LoVo (cell line): ENCODE measurements at regions not wholly inside any gene's neighbourhood (a gene's known extent, or its start where the extent isn't known, plus 50 kb on each side); places are given as distances from the start of the nearest gene placed in this dataset.

Experiments used
- DNase-seq: peaks from one replicate; pipeline ENCODE4 v3.0.0-alpha.2; 2016; ENCODE audit warnings: low spot score

DNA sequence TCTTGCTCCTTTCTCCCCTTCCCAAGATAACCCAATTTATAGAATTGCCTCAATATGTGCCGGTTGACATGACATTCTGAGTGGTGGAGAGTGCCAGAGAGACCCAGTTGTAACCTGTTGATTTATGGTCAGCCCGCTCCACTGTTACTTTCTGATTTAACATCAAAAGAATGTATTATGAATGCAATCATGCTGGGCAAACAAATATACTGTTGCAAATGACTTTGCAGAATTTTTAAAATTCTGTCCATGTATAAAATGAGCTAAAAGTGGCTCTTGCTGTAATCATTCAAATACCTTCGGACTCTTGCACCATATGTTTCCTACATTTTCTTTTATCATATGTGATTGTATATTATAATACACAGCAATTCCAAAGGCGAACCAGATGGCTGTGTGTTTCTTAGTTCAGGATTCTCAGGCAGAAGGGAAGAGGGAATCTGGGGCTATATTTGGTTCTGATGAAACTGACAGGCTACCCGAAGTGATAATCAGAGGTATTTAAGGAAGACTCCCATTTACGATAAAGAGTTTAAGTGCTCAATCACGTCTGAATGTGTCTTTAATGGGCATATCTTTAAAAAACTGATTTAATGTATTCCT is 131.7 kb downstream of the CLCN4 start:
- DNase-seq: no peak

- no peak for DNase-seq
Observed at GRCh38 chrX:10296576-10296975, 139.8 kb downstream of the CLCN4 start.

GRCh38 chrX:10310511-10310910 is 153.7 kb downstream of the CLCN4 start:
- no peak for DNase-seq

DNA sequence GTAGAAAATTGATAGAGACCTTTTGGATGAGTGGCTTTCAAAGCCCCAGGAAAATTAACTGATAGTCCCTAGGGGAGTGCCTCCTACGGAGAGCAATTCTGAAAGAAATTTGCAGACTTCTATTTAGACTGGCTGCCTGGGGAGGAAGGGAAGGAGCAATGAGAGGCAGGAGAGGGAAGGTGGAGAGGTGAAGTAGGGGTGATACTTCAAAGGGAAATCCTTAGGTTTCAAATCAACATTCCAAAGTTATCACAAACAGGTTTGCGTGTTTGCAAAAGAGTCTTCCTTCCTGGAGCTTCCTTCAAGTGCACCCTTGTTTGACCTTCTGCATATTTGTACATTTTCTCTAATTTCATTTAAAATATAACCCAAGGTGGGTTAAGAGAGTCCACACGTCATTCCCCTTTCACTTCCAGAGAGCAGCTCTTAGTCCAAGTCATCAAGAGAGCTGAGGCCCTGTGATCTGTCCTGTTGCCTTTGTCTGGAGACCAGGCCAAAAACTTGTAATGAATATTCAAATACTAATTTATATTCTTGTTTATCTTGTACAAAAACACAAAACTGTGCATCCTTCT is 157.8 kb downstream of the CLCN4 start:
- no peak for DNase-seq

GRCh38 chrX:10325611-10326010 is 168.8 kb downstream of the CLCN4 start:
- no peak for DNase-seq

GRCh38 chrX:10326578-10326977 is 169.8 kb downstream of the CLCN4 start:
- DNase-seq: no peak

DNA sequence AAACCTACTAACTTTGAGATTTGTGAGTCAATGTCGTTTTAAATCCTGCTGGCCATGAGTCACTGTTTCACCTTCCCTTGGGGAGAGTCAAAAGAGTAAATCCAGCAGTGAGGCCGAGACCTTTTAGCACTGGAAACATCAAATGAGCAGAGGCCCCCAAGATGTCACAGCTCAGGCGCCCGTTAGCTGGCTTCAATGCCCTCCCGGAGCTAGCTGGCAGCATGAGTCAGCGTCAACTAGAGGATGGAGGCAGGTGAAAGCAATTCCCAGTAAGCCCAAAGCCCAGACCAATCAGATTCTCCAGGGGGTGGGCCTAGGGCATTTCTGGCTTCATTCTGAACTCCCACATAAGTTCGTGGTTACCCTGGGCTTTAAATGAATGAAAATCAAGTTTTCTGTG is 170.9 kb downstream of the CLCN4 start:
- DNase-seq: peak; percentile 7

- no peak for DNase-seq
Observed at GRCh38 chrX:10329984-10330383, 173.2 kb downstream of the CLCN4 start.

DNA sequence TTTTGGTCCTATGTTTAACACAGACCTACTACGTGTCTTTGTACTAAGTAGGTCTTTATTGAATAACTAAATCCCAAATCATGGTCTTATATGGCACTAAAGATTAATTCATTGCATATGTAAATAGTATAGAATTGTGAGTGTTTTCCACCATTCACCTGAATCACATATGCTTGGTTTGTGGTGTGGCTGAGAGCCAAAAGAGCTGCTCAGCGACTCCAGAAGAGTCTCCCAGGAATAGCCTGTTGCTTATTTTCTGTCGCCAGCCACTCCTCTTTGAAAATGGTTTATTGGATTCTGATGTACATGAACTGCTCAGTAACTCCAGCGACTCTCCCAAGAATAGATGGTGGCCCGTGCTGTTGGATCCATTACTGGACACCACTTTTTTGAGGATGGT is 184.5 kb downstream of the CLCN4 start:
- DNase-seq: no peak

DNA sequence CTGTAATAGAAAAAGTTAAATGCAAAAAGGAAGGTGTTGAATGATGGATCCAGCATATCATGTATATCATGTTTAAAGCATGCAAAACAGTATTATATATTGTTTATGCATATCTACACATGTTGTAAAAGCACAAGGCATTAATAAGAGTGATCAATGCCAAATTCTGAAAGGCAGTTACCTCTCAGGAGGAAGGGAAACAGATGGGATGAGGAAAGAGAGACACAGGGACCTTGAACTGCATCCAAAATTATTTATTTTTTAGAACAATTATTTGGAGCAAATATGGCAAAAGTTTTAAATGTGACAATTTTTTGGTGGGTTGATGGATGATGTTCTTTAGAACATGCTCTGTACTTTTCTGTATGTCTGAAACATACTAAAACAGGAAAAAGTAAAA is 193.4 kb downstream of the CLCN4 start:
- DNase-seq: no peak

DNA sequence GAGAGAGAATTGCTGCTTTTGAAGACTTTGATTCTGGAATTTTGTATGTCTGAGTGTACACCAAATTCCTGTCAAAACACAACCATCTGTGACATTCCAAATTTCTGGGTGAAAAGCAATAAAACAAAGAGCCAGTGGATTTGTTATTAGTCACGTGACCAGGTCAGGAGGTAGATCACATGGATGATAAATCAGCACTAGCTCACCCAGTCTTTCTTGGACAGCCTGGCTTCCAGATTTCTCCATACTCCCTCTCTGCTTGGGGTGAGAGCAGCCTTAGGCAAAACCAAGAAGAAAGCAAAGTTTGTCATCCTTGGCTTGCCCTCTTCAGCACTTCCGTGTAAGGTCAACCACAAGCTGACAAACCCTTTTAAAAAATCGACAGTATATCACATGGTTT is 194.2 kb downstream of the CLCN4 start:
- DNase-seq: no peak

DNA sequence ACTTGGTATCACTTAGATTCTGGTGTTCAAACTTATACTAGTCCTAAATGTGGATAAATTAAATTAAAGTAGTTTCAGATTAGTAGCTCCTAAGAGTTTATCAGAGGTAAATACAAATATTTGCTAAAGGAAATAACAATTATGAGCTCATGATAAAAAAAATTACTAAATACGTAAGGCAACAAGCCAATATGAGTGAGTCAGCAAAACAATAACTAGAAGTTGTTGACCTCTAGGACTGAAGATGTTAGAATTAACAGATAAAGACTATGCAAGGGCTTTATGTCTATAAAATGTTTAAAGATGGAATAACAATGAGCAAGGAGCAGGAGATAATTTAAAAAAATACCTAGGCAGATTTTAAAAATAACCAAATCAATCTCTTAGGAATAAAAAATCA is 195.8 kb downstream of the CLCN4 start:
- DNase-seq: no peak

GRCh38 chrX:10356979-10357378 is 200.2 kb downstream of the CLCN4 start:
- no peak for DNase-seq

DNA sequence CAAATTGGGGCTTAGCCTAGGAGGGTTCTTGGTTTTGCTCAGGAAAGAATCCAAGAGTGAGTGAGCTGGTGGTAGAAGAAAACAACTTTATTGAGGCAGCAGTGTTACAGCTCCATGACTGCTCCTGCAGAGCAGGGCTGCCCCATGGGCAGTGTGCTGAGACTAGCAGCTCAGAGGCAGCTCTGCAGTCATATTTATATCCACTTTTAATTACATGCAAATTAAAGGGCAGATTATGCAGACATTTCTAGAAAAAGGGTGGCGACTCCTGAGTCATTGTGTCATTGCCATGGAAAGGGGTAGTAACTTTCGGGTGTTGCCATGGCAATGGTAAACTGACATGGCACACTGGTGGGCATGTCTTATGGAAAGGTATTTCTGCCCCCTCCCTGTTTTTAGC is 202.2 kb downstream of the CLCN4 start:
- no peak for DNase-seq

- DNase-seq: no peak
Observed at GRCh38 chrX:10360116-10360515, 203.3 kb downstream of the CLCN4 start.

DNA sequence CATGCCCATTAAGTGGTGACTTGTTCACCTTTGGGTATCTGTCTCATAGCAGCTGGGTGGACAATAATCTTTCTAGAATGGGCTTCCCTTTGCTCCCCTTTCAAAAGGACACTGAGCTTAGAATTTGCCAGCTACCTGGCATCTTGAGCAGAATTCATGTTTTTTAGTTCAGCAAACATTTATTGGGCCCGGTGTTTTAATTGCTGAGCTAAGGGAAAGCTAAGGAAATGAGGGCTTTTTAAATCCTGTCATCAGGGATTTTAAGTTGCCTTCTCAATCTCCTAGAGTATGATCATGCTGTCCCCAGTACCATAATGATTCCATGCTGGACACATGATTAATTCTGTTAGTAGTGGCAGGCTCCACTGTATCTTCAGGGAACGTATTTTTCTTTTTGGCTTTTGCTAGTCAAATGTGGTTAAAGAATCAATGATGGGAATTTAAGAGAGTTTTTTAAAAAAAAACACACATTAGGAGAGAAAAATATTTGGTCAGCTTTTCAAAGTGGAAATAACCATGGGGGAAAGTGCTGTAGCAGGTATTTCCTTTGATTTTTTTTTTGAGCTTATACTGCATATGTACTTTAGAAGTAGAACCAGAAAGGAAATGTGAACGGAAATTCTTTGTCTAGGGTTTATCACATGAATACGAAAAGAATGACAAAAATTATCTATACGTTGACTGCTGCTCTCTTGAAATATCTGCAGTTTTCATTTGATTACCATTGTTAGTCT is 208.9 kb downstream of the CLCN4 start:
- DNase-seq: no peak

GRCh38 chrX:10367406-10367805 is 210.6 kb downstream of the CLCN4 start:
- no peak for DNase-seq

DNA sequence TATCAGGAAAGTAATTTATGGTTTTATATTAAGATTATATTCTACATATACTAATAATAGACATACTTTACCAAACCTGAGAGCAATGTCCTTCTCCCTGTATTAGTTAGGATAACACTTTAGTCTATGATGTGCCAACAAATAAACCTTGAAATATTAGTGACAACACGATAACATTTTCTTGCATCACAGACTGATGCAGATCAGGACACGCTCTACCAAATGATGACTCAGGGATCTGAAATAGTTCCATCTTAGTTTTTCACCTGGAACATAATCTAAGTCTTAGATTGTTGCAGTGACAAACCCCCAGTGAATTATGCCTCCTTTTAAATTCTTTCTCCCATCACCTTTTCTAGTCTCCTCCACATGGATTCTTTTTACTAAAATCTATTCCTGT is 214.2 kb downstream of the CLCN4 start:
- no peak for DNase-seq

GRCh38 chrX:10377427-10377826 is 220.7 kb downstream of the CLCN4 start:
- no peak for DNase-seq

GRCh38 chrX:10379878-10380277 is 223.1 kb downstream of the CLCN4 start:
- DNase-seq: no peak

DNA sequence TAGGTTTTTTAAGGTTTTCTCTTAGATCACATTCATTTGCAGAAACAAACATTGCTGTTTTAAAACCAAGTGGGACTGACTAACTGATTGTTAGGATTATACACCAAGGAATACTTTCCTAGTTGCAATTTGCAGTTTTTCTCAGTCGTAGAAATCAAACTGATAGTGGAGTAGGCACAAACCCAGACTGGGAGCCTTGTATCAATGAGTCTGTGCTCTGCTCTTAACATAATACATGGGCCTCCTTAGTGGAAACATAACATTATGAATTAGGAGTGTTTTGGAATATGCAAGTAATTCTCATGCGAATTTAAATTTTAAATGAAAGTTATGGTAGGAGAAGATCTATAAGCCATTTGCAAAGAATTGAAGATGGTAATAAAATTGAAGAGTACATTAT is 223.5 kb downstream of the CLCN4 start:
- DNase-seq: no peak

- DNase-seq: no peak
Observed at GRCh38 chrX:10381193-10381592, 224.4 kb downstream of the CLCN4 start.

- no peak for DNase-seq
Observed at GRCh38 chrX:10387011-10387410, 230.2 kb downstream of the CLCN4 start.

DNA sequence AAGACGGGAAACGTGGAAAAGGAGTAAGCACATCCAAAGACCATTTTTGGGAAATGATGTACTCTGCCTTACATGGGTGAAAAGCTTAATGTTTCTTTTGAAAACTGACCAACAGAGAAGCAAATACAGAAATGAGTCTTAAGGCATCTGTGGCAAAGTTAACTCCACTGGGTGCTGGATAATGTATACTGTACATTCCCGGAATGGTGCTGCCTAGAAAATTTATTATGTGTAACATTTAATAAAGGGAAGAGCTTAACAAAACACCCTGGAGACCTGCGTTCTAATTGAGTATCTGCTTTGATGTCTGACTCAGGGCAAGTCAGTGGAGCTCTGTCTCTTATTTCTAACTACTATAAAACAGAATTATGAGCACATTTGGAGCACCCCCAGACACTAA is 230.2 kb downstream of the MID1 start:
- no peak for DNase-seq
